ENCODE measurements at regions not wholly inside any gene's neighbourhood (a gene's known extent, or its start where the extent isn't known, plus 50 kb on each side); places are given as distances from the start of the nearest gene placed in this dataset.

DNA sequence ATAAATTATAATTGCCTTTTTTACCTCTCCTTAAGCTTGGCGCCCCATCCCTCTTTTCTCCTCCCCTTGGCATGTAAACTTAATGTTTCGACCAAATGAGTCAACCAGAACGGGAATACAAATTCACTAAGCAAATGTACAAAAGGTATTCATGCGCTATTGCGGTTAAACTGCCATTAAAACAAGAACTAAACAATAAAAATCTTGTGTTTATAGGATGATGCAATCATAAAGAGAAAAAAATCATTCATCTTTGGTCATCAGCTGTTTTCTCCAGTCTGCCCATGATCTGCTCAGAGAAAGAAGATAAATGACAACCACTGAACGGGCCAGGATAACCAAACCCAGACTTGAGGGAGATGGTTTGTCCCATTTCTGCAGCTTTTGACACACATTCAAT, 534.2 kb upstream of the PLXNA2 start:
- H3K4me3 ChIP-seq (replicated peaks in 1 of 3; ENCODE audit: low read depth in 2 of 3, low read length in 3 of 3), result no peak overlapping the region
- TF ChIP-seq, protein P1, sequence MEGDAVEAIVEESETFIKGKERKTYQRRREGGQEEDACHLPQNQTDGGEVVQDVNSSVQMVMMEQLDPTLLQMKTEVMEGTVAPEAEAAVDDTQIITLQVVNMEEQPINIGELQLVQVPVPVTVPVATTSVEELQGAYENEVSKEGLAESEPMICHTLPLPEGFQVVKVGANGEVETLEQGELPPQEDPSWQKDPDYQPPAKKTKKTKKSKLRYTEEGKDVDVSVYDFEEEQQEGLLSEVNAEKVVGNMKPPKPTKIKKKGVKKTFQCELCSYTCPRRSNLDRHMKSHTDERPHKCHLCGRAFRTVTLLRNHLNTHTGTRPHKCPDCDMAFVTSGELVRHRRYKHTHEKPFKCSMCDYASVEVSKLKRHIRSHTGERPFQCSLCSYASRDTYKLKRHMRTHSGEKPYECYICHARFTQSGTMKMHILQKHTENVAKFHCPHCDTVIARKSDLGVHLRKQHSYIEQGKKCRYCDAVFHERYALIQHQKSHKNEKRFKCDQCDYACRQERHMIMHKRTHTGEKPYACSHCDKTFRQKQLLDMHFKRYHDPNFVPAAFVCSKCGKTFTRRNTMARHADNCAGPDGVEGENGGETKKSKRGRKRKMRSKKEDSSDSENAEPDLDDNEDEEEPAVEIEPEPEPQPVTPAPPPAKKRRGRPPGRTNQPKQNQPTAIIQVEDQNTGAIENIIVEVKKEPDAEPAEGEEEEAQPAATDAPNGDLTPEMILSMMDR (IDR thresholded peaks at IDR 0.05), result no peak
- H2AFZ ChIP-seq (ENCODE audit: insufficient read depth, low read depth, low read length, poor library complexity, severe bottlenecking), result no peak overlapping the region
- H3K27ac ChIP-seq (ENCODE audit: low read depth in 1 of 2, low read length in 2 of 2), result no peak overlapping the region
- no peaks in the 10 kb centered on the region for H3K9me3 ChIP-seq (replicated peaks in 1 of 2; ENCODE audit: control insufficient read depth in 1 of 2, insufficient read depth in 1 of 2, low read length in 2 of 2)
- no peaks in the 10 kb centered on the region for H3K36me3 Mint-ChIP-seq
- peaks cover 0 to 3% (median 0%) of the 10 kb centered on the region in 7 donors for H3K9me3 Mint-ChIP-seq
- no peaks in the 10 kb centered on the region for H3K27me3 ChIP-seq (ENCODE audit: control insufficient read depth in 2 of 2, insufficient read depth in 2 of 2, low read length in 2 of 2)
- no peak overlapping the region for H3K9ac ChIP-seq (ENCODE audit: insufficient read depth, low read length, poor library complexity, severe bottlenecking)
- no peaks in the 10 kb centered on the region for H3K4me1 ChIP-seq (ENCODE audit: control insufficient read depth in 1 of 2, insufficient read depth in 2 of 2, low read length in 2 of 2)
- H3K27ac Mint-ChIP-seq, result no peak overlapping the region
- intact Hi-C loops (cut with micrococcal nuclease), result no loop called here
- H4K20me1 ChIP-seq (ENCODE audit: insufficient read depth, low read length), result no peaks in the 10 kb centered on the region
- H3K36me3 ChIP-seq (replicated peaks in 1 of 2; ENCODE audit: control insufficient read depth in 1 of 2, insufficient read depth in 2 of 2, low read length in 2 of 2), result no peaks in the 10 kb centered on the region
- no peak for DNase-seq
- peaks cover 0 to 1% (median 0%) of the 10 kb centered on the region in 3 donors for H3K27me3 Mint-ChIP-seq (ENCODE audit: low read depth in 3 of 3)
- H3K4me1 Mint-ChIP-seq, result no peaks in the 10 kb centered on the region
- no peak overlapping the region for H3K4me2 ChIP-seq (replicated peaks; ENCODE audit: extremely low read depth, low read length, poor library complexity, severe bottlenecking)
- H3K4me3 Mint-ChIP-seq, result no peak overlapping the region
- H3K79me2 ChIP-seq (ENCODE audit: insufficient read depth, low read length), result no peaks in the 10 kb centered on the region
- 100% methylated on average over 1 of the region's 6 CpGs for WGBS (ENCODE audit: insufficient coverage)

DNA sequence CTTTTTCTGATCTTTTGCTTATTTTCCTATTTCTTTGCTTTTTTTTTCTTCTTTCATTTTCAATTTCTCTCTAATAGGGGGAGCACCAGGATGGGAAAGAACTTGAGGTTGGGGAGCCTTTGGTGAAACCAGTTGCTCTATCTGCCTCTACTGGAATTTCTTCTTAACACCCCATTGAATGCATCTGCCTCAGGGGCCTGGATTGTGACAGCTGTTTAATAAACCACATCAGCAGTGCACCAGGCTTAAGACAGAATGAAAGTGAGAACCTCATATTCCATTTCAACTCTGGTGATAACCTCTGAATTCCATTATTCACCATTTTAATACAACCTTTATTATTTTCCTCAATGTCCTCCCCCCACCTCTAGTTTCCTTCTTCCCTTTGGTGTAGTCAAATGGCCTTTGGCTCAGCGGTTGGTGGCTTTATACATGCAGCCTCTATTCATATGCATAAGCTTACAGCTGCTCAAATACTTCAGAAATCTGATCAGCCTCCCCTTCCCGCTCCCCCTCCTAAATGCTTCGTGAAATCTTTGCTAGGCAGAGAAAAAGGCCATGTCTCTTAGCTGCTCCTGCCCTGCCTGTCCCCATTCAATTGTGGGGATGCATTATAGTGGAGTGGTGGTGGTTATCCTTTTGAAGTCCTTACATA, 537.3 kb upstream of the PLXNA2 start:
- H3K9me3 Mint-ChIP-seq, result peaks cover 0 to 3% (median 0%) of the 10 kb centered on the region in 7 donors
- Histone ChIP-seq H3K9me3 (replicated peaks in 1 of 2; ENCODE audit: control insufficient read depth in 1 of 2, insufficient read depth in 1 of 2, low read length in 2 of 2) (no peaks in the 10 kb centered on the region), H3K27ac (ENCODE audit: low read depth in 1 of 2, low read length in 2 of 2) (no peak overlapping the region), H2AFZ (ENCODE audit: insufficient read depth, low read depth, low read length, poor library complexity, severe bottlenecking) (no peak overlapping the region), H3K79me2 (ENCODE audit: insufficient read depth, low read length) (no peaks in the 10 kb centered on the region), H3K4me1 (ENCODE audit: control insufficient read depth in 1 of 2, insufficient read depth in 2 of 2, low read length in 2 of 2) (no peaks in the 10 kb centered on the region), H3K36me3 (replicated peaks in 1 of 2; ENCODE audit: control insufficient read depth in 1 of 2, insufficient read depth in 2 of 2, low read length in 2 of 2) (no peaks in the 10 kb centered on the region), H3K4me3 (replicated peaks in 1 of 3; ENCODE audit: low read depth in 2 of 3, low read length in 3 of 3) (no peak overlapping the region), H3K27me3 (ENCODE audit: control insufficient read depth in 2 of 2, insufficient read depth in 2 of 2, low read length in 2 of 2) (no peaks in the 10 kb centered on the region), H3K9ac (ENCODE audit: insufficient read depth, low read length, poor library complexity, severe bottlenecking) (no peak overlapping the region), H4K20me1 (ENCODE audit: insufficient read depth, low read length) (no peaks in the 10 kb centered on the region), H3K4me2 (replicated peaks; ENCODE audit: extremely low read depth, low read length, poor library complexity, severe bottlenecking) (no peak overlapping the region)
- TF ChIP-seq, protein P1 (IDR thresholded peaks at IDR 0.05), result no peak
- intact Hi-C loops (cut with micrococcal nuclease), result no loop called here
- no peak for DNase-seq
- H3K27me3 Mint-ChIP-seq (ENCODE audit: low read depth in 3 of 3), result no peaks in the 10 kb centered on the region
- no peak overlapping the region for H3K4me3 Mint-ChIP-seq
- H3K36me3 Mint-ChIP-seq, result no peaks in the 10 kb centered on the region
- WGBS (ENCODE audit: insufficient coverage), result 82% methylated on average over 1 of the region's 3 CpGs
- H3K27ac Mint-ChIP-seq, result no peak overlapping the region
- no peaks in the 10 kb centered on the region for H3K4me1 Mint-ChIP-seq
